CD14-positive monocyte (primary cell): ENCODE measurements at regions not wholly inside any gene's neighbourhood (a gene's known extent, or its start where the extent isn't known, plus 50 kb on each side); places are given as distances from the start of the nearest gene placed in this dataset.
A peak's percentile ranks its signal among the peaks of the same experiment; 100 is the strongest.

Source experiments
- DNase-seq, 3 donors: peaks; one replicate each; pipeline ENCODE4 v3.0.0-alpha.2; 2011 to 2022
- H2AFZ ChIP-seq: 2 replicates; pipeline ENCODE4 v1.6.0; 2012; ENCODE audit warnings: mild to moderate bottlenecking, low read depth, low read length, inconsistent platforms; ENCODE audit not compliant: insufficient read depth, poor library complexity, severe bottlenecking
- H3K27ac ChIP-seq, 2 donors: 1 replicate in 1 of 2; 2 replicates in 1 of 2; pipeline ENCODE4 v1.5.1; 2012 to 2013; ENCODE audit warnings: low read length in 2 of 2, control low read depth in 1 of 2, inconsistent platforms in 1 of 2, low read depth in 1 of 2, mild to moderate bottlenecking in 1 of 2
- H3K27me3 ChIP-seq, 2 donors: one replicate each; pipeline versions ENCODE4 v1.6.0 to v1.6.1; 2011 to 2013; ENCODE audit warnings: low read length in 2 of 2; ENCODE audit not compliant: control insufficient read depth in 2 of 2, insufficient read depth in 2 of 2
- H3K36me3 ChIP-seq, 2 donors: replicated peaks in 1 of 2; 1 replicate in 1 of 2; 2 replicates in 1 of 2; pipeline versions ENCODE4 v1.5.1 to v1.6.1; 2012 to 2013; ENCODE audit warnings: low read length in 2 of 2, control low read depth in 1 of 2, inconsistent platforms in 1 of 2, mild to moderate bottlenecking in 1 of 2; ENCODE audit not compliant: insufficient read depth in 2 of 2, control insufficient read depth in 1 of 2
- H3K4me1 ChIP-seq, 2 donors: 1 replicate in 1 of 2; 2 replicates in 1 of 2; pipeline versions ENCODE4 v1.5.1 to v1.6.1; 2012 to 2013; ENCODE audit warnings: low read length in 2 of 2, control low read depth in 1 of 2, inconsistent platforms in 1 of 2, mild to moderate bottlenecking in 1 of 2, moderate library complexity in 1 of 2; ENCODE audit not compliant: insufficient read depth in 2 of 2, control insufficient read depth in 1 of 2
- H3K4me2 ChIP-seq: replicated peaks from 2 replicates; pipeline ENCODE3; 2012; ENCODE audit warnings: low read length, moderate library complexity, mild to moderate bottlenecking; ENCODE audit not compliant: poor library complexity, severe bottlenecking; ENCODE audit errors: extremely low read depth
- H3K4me3 ChIP-seq, 3 experiments: fragments of 200-600 bp in 1 of 3; sonication (generic) in 1 of 3; replicated peaks in 1 of 3; 1 replicate in 2 of 3; 2 replicates in 1 of 3; pipeline ENCODE4 v1.5.1; 2011 to 2013; ENCODE audit warnings: low read length in 3 of 3, mild to moderate bottlenecking in 3 of 3, control low read depth in 2 of 3, low read depth in 2 of 3, inconsistent platforms in 1 of 3, moderate library complexity in 1 of 3
- H3K79me2 ChIP-seq: 2 replicates; pipeline ENCODE4 v1.6.0; 2012; ENCODE audit warnings: mild to moderate bottlenecking, control low read depth, inconsistent platforms, low read length, moderate library complexity; ENCODE audit not compliant: insufficient read depth
- H3K9ac ChIP-seq: 2 replicates; pipeline ENCODE4 v1.6.0; 2017; ENCODE audit warnings: low read length, mild to moderate bottlenecking; ENCODE audit not compliant: insufficient read depth, poor library complexity, severe bottlenecking
- H3K9me3 ChIP-seq, 2 donors: replicated peaks in 1 of 2; 1 replicate in 1 of 2; 2 replicates in 1 of 2; pipeline versions ENCODE4 v1.5.1 to v1.6.1; 2012 to 2013; ENCODE audit warnings: low read length in 2 of 2, control low read depth in 1 of 2; ENCODE audit not compliant: control insufficient read depth in 1 of 2, insufficient read depth in 1 of 2
- H4K20me1 ChIP-seq: 2 replicates; pipeline ENCODE4 v1.6.0; 2012; ENCODE audit warnings: mild to moderate bottlenecking, low read length, control low read depth, moderate library complexity; ENCODE audit not compliant: insufficient read depth
- H3K27ac Mint-ChIP-seq, 7 donors: one replicate each; pipeline ENCODE4 v1.8.0; 2020; ENCODE audit warnings: mild to moderate bottlenecking in 7 of 7, mixed read lengths in 7 of 7, moderate library complexity in 6 of 7, inconsistent platforms in 2 of 7
- H3K27me3 Mint-ChIP-seq, 3 donors: one replicate each; pipeline ENCODE4 v1.8.0; 2021 to 2022; ENCODE audit warnings: low read depth in 3 of 3, mild to moderate bottlenecking in 3 of 3, mixed read lengths in 3 of 3, moderate library complexity in 3 of 3, inconsistent platforms in 1 of 3
- H3K36me3 Mint-ChIP-seq, 2 donors: one replicate each; pipeline ENCODE4 v1.8.0; 2020; ENCODE audit warnings: mixed read lengths in 2 of 2, inconsistent platforms in 1 of 2, mild to moderate bottlenecking in 1 of 2
- H3K4me1 Mint-ChIP-seq: one replicate; pipeline ENCODE4 v1.8.0; 2020; ENCODE audit warnings: mild to moderate bottlenecking, mixed read lengths
- H3K4me3 Mint-ChIP-seq, 2 donors: one replicate each; pipeline ENCODE4 v1.8.0; 2020; ENCODE audit warnings: mild to moderate bottlenecking in 2 of 2, mixed read lengths in 2 of 2, moderate library complexity in 1 of 2
- H3K9me3 Mint-ChIP-seq, 7 donors: one replicate each; pipeline ENCODE4 v1.8.0; 2020 to 2022; ENCODE audit warnings: mixed read lengths in 7 of 7, mild to moderate bottlenecking in 6 of 7, moderate library complexity in 6 of 7, inconsistent platforms in 2 of 7
- CTCF ChIP-seq: fragments of 200-600 bp; IDR thresholded peaks from one replicate; pipeline ENCODE4 v1.8.0; 2022; ENCODE audit warnings: antibody characterized with exemption, mild to moderate bottlenecking
- WGBS: methylation state at CpG from one replicate; pipeline ENCODE4 v1.1.5; 2013; ENCODE audit warnings: missing lambda C conversion rate; ENCODE audit not compliant: insufficient coverage; 5-methylcytosine and 5-hydroxymethylcytosine counted together
- intact Hi-C, 2 donors: fragments of 100-400 bp; cut with micrococcal nuclease; formaldehyde crosslinking; loops; one replicate each; pipeline versions ENCODE4 v1.15.0 to v1.15.1; 2023

GRCh38 chr2:144607099-144607498 lies 87.2 kb upstream of the ZEB2 start:
- intact Hi-C loops = loop anchor here in 1 of 2 donors (5.0 to 10.0 kb wide), 2 partner anchors 48 to 85 kb away; partner anchors contain the start of gene ZEB2
- peak overlapping the region; percentile 92 to 96 for H3K27ac ChIP-seq
- peak overlapping the region; percentile 94 to 99 (median 97) for H3K27ac Mint-ChIP-seq
- peaks cover 59 to 67% of the 10 kb centered on the region in 2 donors for H3K4me1 ChIP-seq
- H3K9me3 ChIP-seq = no peaks in the 10 kb centered on the region
- peak overlapping the region in 1 of 3 experiments; percentile 50 for H3K4me3 ChIP-seq
- H3K4me1 Mint-ChIP-seq = peaks cover 52% of the 10 kb centered on the region
- H4K20me1 ChIP-seq = no peaks in the 10 kb centered on the region
- no peak for TF ChIP-seq CTCF
- no peak overlapping the region for H2AFZ ChIP-seq
- peak overlapping the region in 1 of 2 donors; percentile 76 for H3K4me3 Mint-ChIP-seq
- H3K27me3 Mint-ChIP-seq = no peaks in the 10 kb centered on the region
- DNase-seq = peak in 1 of 3 donors; percentile 15
- no peaks in the 10 kb centered on the region for H3K9me3 Mint-ChIP-seq
- 55% methylated on average over 3 of the region's 8 CpGs for WGBS
- no peaks in the 10 kb centered on the region for H3K36me3 Mint-ChIP-seq
- peak overlapping the region; percentile 55 for H3K9ac ChIP-seq
- H3K27me3 ChIP-seq = no peaks in the 10 kb centered on the region
- no peaks in the 10 kb centered on the region for H3K79me2 ChIP-seq
- no peaks in the 10 kb centered on the region for H3K36me3 ChIP-seq
- peak overlapping the region; percentile 62 for H3K4me2 ChIP-seq

GRCh38 chr2:144606466-144607095 lies 86.7 kb upstream of the ZEB2 start:
- peak overlapping the region; percentile 94 to 99 (median 97) for H3K27ac Mint-ChIP-seq

More at GRCh38 chr2:144606466-144607095, 86.7 kb upstream of the ZEB2 start:
- H3K79me2 ChIP-seq = no peaks in the 10 kb centered on the region
- H3K36me3 Mint-ChIP-seq = no peaks in the 10 kb centered on the region
- no peaks in the 10 kb centered on the region for H3K9me3 ChIP-seq
- no peaks in the 10 kb centered on the region for H3K27me3 ChIP-seq
- TF ChIP-seq CTCF = no peak
- peak overlapping the region; percentile 21 for H3K4me2 ChIP-seq
- intact Hi-C loops = loop anchor here in 1 of 2 donors (5.0 to 10.0 kb wide), 2 partner anchors 48 to 84 kb away; partner anchors contain the start of gene ZEB2
- H3K27me3 Mint-ChIP-seq = no peaks in the 10 kb centered on the region
- H4K20me1 ChIP-seq = no peaks in the 10 kb centered on the region
- peak overlapping the region; percentile 55 for H3K9ac ChIP-seq
- H3K9me3 Mint-ChIP-seq = no peaks in the 10 kb centered on the region
- peak overlapping the region; percentile 92 to 96 for H3K27ac ChIP-seq
- peak; percentile 55 to 69 (median 63) for DNase-seq
- H2AFZ ChIP-seq = no peak overlapping the region
- peak overlapping the region in 1 of 3 experiments; percentile 6 for H3K4me3 ChIP-seq
- H3K36me3 ChIP-seq = no peaks in the 10 kb centered on the region
- WGBS = no CpG with 5 or more reads among the region's 1 CpG
- peaks cover 59 to 66% of the 10 kb centered on the region in 2 donors for H3K4me1 ChIP-seq
- H3K4me1 Mint-ChIP-seq = peaks cover 52% of the 10 kb centered on the region
- peak overlapping the region in 1 of 2 donors; percentile 6 for H3K4me3 Mint-ChIP-seq
